NB4 (cell line): ENCODE measurements at regions not wholly inside any gene's neighbourhood (a gene's known extent, or its start where the extent isn't known, plus 50 kb on each side); places are given as distances from the start of the nearest gene placed in this dataset.

ENCODE experiments used
- DNase-seq: peaks from one replicate; pipeline ENCODE4 v3.0.0; 2010; ENCODE audit warnings: low read depth
- H3K4me3 ChIP-seq: one replicate; pipeline ENCODE4 v1.5.1; 2011; ENCODE audit warnings: mild to moderate bottlenecking, low read depth, low read length, moderate library complexity
- MYC ChIP-seq: IDR thresholded peaks from 2 replicates; pipeline ENCODE4 v1.6.1; 2011; ENCODE audit warnings: low read depth, low read length
- POLR2A ChIP-seq: IDR thresholded peaks from 2 replicates; pipeline ENCODE4 v1.6.1; 2011; ENCODE audit warnings: mild to moderate bottlenecking; ENCODE audit not compliant: insufficient read length; ENCODE audit errors: extremely low read depth
- TF ChIP-seq, protein P1 (sequence below): IDR thresholded peaks from one replicate; pipeline ENCODE4 v1.5.1; 2012; ENCODE audit warnings: low read depth, low read length
- TF ChIP-seq, protein P2 (sequence below): IDR thresholded peaks from 2 replicates; pipeline ENCODE4 v1.6.1; 2011; ENCODE audit warnings: low read depth, low read length

DNA sequence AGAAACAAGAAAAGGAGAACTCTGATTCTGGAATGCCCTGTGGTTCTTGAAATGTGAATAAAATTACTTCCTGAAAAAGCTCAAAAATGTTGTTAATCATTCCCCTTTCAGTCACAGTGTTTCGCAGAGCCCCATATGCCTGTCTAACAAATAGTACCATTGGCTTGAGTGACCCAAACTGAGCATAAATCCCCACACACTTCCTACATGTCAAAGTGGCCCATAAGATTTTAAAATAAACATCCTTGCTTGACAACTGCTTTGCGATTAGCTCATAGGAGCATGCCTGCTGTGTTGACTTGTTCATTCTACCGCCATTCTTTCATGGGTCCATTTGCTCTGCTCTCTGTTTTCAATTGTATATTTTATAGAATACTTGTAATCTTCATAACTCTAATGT is 377.8 kb upstream of the SMIM21 start:
- no peak for TF ChIP-seq POLR2A
- DNase-seq = no peak
- no peak overlapping the region for H3K4me3 ChIP-seq

DNA sequence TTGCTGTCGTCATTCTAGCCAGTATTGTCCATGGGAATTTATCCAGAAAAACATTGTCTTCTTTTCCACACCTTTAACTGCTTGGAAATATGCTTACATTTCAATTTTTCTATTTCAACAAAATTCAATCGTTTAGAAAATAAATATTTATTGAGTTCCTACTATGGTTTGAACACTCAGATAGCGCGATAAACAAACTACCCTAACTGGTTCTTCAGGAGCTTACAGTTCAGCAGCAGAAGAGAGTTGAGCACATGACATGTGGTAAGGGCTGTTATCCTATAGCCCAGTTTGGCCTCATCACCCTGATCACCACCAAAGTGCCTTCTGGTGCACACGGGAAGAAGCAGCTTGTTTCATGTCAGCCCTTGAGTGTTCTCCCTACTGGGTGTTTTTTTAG is 375.2 kb upstream of the SMIM21 start:
- TF ChIP-seq POLR2A = no peak
- TF ChIP-seq MYC = no peak
- TF ChIP-seq, protein P1, sequence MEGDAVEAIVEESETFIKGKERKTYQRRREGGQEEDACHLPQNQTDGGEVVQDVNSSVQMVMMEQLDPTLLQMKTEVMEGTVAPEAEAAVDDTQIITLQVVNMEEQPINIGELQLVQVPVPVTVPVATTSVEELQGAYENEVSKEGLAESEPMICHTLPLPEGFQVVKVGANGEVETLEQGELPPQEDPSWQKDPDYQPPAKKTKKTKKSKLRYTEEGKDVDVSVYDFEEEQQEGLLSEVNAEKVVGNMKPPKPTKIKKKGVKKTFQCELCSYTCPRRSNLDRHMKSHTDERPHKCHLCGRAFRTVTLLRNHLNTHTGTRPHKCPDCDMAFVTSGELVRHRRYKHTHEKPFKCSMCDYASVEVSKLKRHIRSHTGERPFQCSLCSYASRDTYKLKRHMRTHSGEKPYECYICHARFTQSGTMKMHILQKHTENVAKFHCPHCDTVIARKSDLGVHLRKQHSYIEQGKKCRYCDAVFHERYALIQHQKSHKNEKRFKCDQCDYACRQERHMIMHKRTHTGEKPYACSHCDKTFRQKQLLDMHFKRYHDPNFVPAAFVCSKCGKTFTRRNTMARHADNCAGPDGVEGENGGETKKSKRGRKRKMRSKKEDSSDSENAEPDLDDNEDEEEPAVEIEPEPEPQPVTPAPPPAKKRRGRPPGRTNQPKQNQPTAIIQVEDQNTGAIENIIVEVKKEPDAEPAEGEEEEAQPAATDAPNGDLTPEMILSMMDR = no peak
- H3K4me3 ChIP-seq = no peak overlapping the region
- no peak for DNase-seq

DNA sequence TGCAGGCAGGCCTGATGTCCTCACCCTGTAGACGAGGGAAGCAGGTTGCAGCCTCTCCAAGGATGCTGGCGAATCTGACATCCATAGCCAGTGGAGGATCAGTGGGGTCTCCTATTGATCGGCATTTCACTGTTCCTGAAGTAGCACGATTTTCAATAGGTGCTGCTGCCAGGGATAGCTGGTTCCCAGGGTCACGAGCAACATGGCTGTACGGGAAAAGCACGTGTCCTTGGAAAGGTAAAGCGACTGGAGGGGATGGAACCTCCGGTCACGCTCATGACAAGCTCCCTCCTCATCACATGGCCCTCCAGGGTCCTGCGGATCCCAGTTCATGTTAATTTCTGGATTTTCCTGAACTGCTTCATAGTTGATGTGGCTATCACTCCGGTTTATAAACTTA is 373.7 kb upstream of the SMIM21 start:
- no peak for DNase-seq
- no peak overlapping the region for H3K4me3 ChIP-seq
- TF ChIP-seq POLR2A (no peak), MYC (no peak)
- TF ChIP-seq, protein P1 = no peak
- TF ChIP-seq, protein P2, sequence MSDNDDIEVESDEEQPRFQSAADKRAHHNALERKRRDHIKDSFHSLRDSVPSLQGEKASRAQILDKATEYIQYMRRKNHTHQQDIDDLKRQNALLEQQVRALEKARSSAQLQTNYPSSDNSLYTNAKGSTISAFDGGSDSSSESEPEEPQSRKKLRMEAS = no peak

DNA sequence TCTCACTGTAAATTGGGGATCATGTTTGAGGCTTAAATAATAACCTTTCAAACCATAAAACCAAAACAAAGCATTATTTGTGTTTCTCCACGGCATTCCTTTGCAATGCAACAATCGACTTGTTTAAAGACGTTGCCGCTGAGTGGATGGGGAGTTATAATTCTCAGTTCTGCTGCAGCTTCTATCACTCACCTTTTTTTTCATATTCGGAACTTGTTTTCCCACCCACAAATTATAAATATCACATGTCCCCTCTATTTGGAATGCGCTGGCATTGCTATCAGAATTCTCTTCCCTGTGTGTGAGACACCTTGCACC is 372.8 kb upstream of the SMIM21 start:
- TF ChIP-seq, protein P1 = no peak
- TF ChIP-seq, protein P2 = no peak
- no peak for TF ChIP-seq MYC
- DNase-seq = no peak
- no peak overlapping the region for H3K4me3 ChIP-seq

DNA sequence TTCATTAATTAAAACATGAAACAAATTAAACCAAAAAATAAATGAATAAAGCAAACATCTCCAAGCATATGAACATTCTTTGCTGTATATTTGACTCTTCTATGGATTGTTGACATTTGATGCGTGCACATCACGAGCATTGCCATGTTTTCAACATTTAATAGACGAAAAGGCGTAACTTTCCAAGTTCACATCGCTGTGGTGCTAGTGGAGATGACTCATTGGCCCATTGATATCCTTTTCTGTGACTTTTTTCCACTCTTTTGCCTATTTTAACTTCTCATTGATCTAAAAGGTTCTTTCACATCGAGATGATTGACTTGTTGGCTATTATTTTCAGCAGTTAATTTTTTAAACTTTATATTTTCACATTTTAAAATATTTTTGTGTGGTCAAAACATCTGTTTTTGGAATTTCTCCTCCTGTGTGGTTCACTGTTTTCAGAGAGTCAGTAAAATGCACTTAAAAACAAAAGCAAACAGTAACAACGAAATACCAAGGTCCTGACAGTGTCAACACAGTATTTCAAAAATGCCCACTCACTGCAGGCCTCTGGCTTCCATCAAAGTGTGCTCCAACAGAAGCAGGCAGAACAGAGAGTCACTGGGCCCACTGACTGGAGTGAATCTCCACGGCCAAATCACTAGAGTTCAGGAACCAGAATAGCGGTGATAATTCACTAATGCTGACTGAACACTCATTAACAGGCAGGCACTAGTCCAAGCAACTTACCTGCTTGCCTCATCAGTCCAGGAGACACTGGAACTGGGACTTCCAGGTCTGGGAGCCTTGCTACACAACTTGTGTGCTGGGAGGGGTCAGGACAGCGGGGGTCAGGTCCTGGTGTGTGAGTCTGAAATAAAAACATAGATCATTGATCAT is 372.2 kb upstream of the SMIM21 start:
- TF ChIP-seq, protein P1 = no peak
- no peak overlapping the region for H3K4me3 ChIP-seq
- no peak for DNase-seq

DNA sequence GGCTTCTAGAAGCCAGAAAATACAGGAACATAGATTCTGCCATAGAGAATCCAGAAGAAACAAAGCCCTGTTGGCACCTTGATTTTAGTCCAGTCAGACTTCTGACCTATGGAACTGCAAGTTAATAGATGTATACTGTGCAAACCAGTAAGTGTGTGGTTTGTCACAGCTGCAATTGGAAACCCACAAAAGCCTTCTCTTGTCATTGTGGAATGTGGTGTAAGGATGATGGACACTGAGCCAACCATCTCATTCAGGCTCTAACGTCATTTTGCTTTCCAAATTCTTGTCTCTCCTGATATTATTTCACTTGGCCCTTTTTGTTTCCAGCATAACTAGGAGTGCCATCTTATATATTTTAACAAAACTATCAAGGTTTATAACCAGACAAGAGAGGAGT is 369.5 kb upstream of the SMIM21 start:
- H3K4me3 ChIP-seq = no peak overlapping the region
- no peak for TF ChIP-seq POLR2A
- TF ChIP-seq, protein P2 = no peak
- TF ChIP-seq, protein P1 = no peak
- no peak for TF ChIP-seq MYC
- DNase-seq = no peak

DNA sequence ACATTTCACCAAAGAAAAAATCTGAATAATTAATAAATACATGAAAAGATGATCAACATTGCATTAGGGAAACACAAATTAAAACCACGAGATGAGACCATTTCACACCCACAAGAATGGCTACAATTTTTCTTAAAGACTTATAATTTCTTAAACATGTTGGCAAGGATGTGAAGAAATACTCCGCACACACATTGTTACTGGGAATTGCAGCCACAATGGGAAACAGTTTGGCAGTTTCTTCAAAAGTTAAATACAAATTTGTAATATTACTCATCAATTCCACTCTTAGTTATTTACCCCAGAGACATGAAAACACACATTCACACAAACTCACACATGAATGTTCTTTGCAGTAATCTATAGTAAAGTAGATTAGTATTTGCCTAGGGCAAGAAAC is 363.3 kb upstream of the SMIM21 start:
- H3K4me3 ChIP-seq = no peak overlapping the region

More for the DNA sequence above, 363.3 kb upstream of the SMIM21 start:
- DNase-seq = no peak
- no peak for TF ChIP-seq POLR2A
- TF ChIP-seq MYC = no peak
- TF ChIP-seq, protein P2 = no peak
- TF ChIP-seq, protein P1 = no peak
